NT2/D1 (cell line): ENCODE measurements at regions not wholly inside any gene's neighbourhood (a gene's known extent, or its start where the extent isn't known, plus 50 kb on each side); places are given as distances from the start of the nearest gene placed in this dataset.
A peak's percentile ranks its signal among the peaks of the same experiment; 100 is the strongest.

Experiments
- DNase-seq: peaks from one replicate; pipeline ENCODE4 v3.0.0-alpha.2; 2011; ENCODE audit warnings: low read depth, low spot score
- H3K27me3 ChIP-seq: 2 replicates; pipeline ENCODE4 v1.6.0; 2011; ENCODE audit warnings: mild to moderate bottlenecking; ENCODE audit not compliant: insufficient read length, insufficient read depth
- H3K36me3 ChIP-seq: 2 replicates; pipeline ENCODE4 v1.6.1; 2011; ENCODE audit warnings: mild to moderate bottlenecking, low read length, mixed read lengths; ENCODE audit not compliant: insufficient read depth, insufficient read length
- H3K4me1 ChIP-seq: 2 replicates; pipeline ENCODE4 v1.5.1; 2011; ENCODE audit not compliant: insufficient read depth, insufficient read length
- H3K4me3 ChIP-seq: 2 replicates; pipeline ENCODE4 v1.5.1; 2011; ENCODE audit warnings: low read depth; ENCODE audit not compliant: insufficient read length
- H3K9ac ChIP-seq: 2 replicates; pipeline ENCODE4 v1.6.0; 2011; ENCODE audit warnings: low read depth; ENCODE audit not compliant: insufficient read length
- H3K9me3 ChIP-seq: 2 replicates; pipeline ENCODE4 v1.5.1; 2011; ENCODE audit warnings: mild to moderate bottlenecking, low read length; ENCODE audit not compliant: insufficient read depth
- SUZ12 ChIP-seq: IDR thresholded peaks from 2 replicates; pipeline ENCODE4 v1.6.1; 2011; ENCODE audit not compliant: insufficient read length, insufficient read depth; ENCODE audit errors: extremely low read depth
- YY1 ChIP-seq: IDR thresholded peaks from 2 replicates; pipeline ENCODE4 v1.6.1; 2011; ENCODE audit not compliant: insufficient read length, insufficient read depth
- ZNF274 ChIP-seq: IDR thresholded peaks from 2 replicates; pipeline ENCODE4 v1.6.1; 2011; ENCODE audit warnings: mild to moderate bottlenecking, low read depth, low read length

GRCh38 chr21:38990424-38990794, 184.7 kb downstream of the ETS2 start:
- Histone ChIP-seq H3K9ac (no peak overlapping the region), H3K4me1 (peaks cover 20% of the 10 kb centered on the region)
- no peak for DNase-seq

GRCh38 chr21:38989745-38990423, 184.2 kb downstream of the ETS2 start:
- Histone ChIP-seq H3K36me3 (no peaks in the 10 kb centered on the region), H3K9ac (peak overlapping the region; percentile 18), H3K4me3 (no peak overlapping the region), H3K4me1 (peaks cover 20% of the 10 kb centered on the region), H3K9me3 (no peaks in the 10 kb centered on the region), H3K27me3 (peaks cover 25% of the 10 kb centered on the region)
- TF ChIP-seq YY1 (no peak), ZNF274 (no peak), SUZ12 (no peak)
- no peak for DNase-seq

More at GRCh38 chr21:38990424-38990794, 184.7 kb downstream of the ETS2 start:
- Histone ChIP-seq H3K9me3 (no peaks in the 10 kb centered on the region), H3K36me3 (no peaks in the 10 kb centered on the region), H3K27me3 (peaks cover 25% of the 10 kb centered on the region), H3K4me3 (no peak overlapping the region)
- TF ChIP-seq YY1 (no peak), ZNF274 (no peak), SUZ12 (no peak)

GRCh38 chr21:38989379-38989744, 183.6 kb downstream of the ETS2 start:
- Histone ChIP-seq H3K36me3 (no peaks in the 10 kb centered on the region), H3K4me3 (no peak overlapping the region), H3K9ac (peak overlapping the region; percentile 18), H3K9me3 (no peaks in the 10 kb centered on the region), H3K27me3 (peaks cover 25% of the 10 kb centered on the region), H3K4me1 (peaks cover 20% of the 10 kb centered on the region)
- TF ChIP-seq ZNF274 = no peak
- no peak for TF ChIP-seq SUZ12
- TF ChIP-seq YY1 = no peak
- DNase-seq = no peak

GRCh38 chr21:38988509-38989378, 183.0 kb downstream of the ETS2 start:
- Histone ChIP-seq H3K36me3 (no peaks in the 10 kb centered on the region), H3K4me3 (no peak overlapping the region), H3K4me1 (peaks cover 20% of the 10 kb centered on the region), H3K27me3 (peaks cover 25% of the 10 kb centered on the region), H3K9ac (no peak overlapping the region), H3K9me3 (no peaks in the 10 kb centered on the region)
- no peak for DNase-seq
- TF ChIP-seq YY1 = no peak
- no peak for TF ChIP-seq ZNF274
- TF ChIP-seq SUZ12 = no peak

GRCh38 chr21:38987633-38988508, 182.1 kb downstream of the ETS2 start:
- no peak for TF ChIP-seq ZNF274
- TF ChIP-seq SUZ12 = no peak
- TF ChIP-seq YY1 = no peak
- Histone ChIP-seq H3K9ac (no peak overlapping the region), H3K4me1 (peaks cover 20% of the 10 kb centered on the region)

GRCh38 chr21:38986806-38987632, 181.3 kb downstream of the ETS2 start:
- TF ChIP-seq SUZ12 (no peak), ZNF274 (no peak), YY1 (no peak)
- Histone ChIP-seq H3K9me3 (0 out of 2 replicates have a peak, but pooled peaks cover 3% of the 10 kb centered on the region), H3K4me3 (no peak overlapping the region), H3K27me3 (peaks cover 24% of the 10 kb centered on the region), H3K9ac (no peak overlapping the region), H3K4me1 (peaks cover 17% of the 10 kb centered on the region), H3K36me3 (no peaks in the 10 kb centered on the region)
- no peak for DNase-seq

More at GRCh38 chr21:38987633-38988508, 182.1 kb downstream of the ETS2 start:
- Histone ChIP-seq H3K9me3 (0 out of 2 replicates have a peak, but pooled peaks cover 3% of the 10 kb centered on the region), H3K27me3 (peaks cover 25% of the 10 kb centered on the region), H3K4me3 (no peak overlapping the region), H3K36me3 (no peaks in the 10 kb centered on the region)
- DNase-seq = no peak
